HepG2 (cell line): ENCODE measurements at regions not wholly inside any gene's neighbourhood (a gene's known extent, or its start where the extent isn't known, plus 50 kb on each side); places are given as distances from the start of the nearest gene placed in this dataset.

Experiments
- ATAC-seq: fragments of 200-7000 bp; cut with Tn5 transposase; 3 replicates; pipeline ENCODE4 v1.9.1; 2020; ENCODE audit warnings: mild to moderate bottlenecking, moderate library complexity
- BruUV-seq: library from RNA; stranded (reverse); fragments of 400-500 nt; replicated peaks from 2 replicates; lab custom pipeline; 2021; lab: Mats Ljungman, UMichigan
- CTCF ChIA-PET: fragments of 300-600 bp; formaldehyde crosslinking; extraction: SDS; loops from one replicate; lab custom pipeline; 2021; ENCODE audit warnings: low total read pairs, inconsistent platforms, low intra/inter-chr PET ratio; lab: Yijun Ruan, JAX
- POLR2A ChIA-PET: fragments of 350-600 bp; sonication (Branson Sonifier 250); formaldehyde crosslinking; loops from one replicate; lab custom pipeline; 2020; ENCODE audit warnings: antibody characterized with exemption, inconsistent platforms; lab: Yijun Ruan, JAX
- DNase-seq: peaks from one replicate; pipeline ENCODE4 v3.0.0-alpha.2; 2015; ENCODE audit warnings: low spot score
- FAIRE-seq: peaks from 3 replicates; lab custom pipeline; 2011; peaks lifted over from hg19 to GRCh38; lab: Jason Lieb, UNC
- H2AFZ ChIP-seq: one replicate; pipeline ENCODE4 v1.6.1; 2011; ENCODE audit warnings: low read length, inconsistent platforms
- H3K27ac ChIP-seq: fragments of 300-600 bp; 3 replicates; pipeline ENCODE4 v1.8.0; 2011; ENCODE audit warnings: mixed run types, mild to moderate bottlenecking, mixed read lengths, low read length, inconsistent platforms; ENCODE audit not compliant: insufficient read depth; ENCODE audit errors: extremely low read length
- H3K27me3 ChIP-seq, 2 experiments: fragments of 200-600 bp in 1 of 2; 2 replicates in 1 of 2; 3 replicates in 1 of 2; pipeline versions ENCODE4 v1.6.0 to v1.8.0; 2011; ENCODE audit warnings: low read length in 2 of 2, mild to moderate bottlenecking in 2 of 2, moderate library complexity in 2 of 2, inconsistent platforms in 1 of 2; ENCODE audit not compliant: insufficient read depth in 2 of 2, control insufficient read depth in 1 of 2
- H3K36me3 ChIP-seq, 2 experiments: fragments of 200-600 bp in 1 of 2; replicated peaks in 1 of 2; 2 replicates in 1 of 2; 3 replicates in 1 of 2; pipeline versions ENCODE4 v1.5.1 to v1.8.0; 2011; ENCODE audit warnings: low read length in 2 of 2, inconsistent platforms in 1 of 2; ENCODE audit not compliant: insufficient read depth in 2 of 2, control insufficient read depth in 1 of 2
- H3K4me1 ChIP-seq: 2 replicates; pipeline ENCODE4 v1.5.1; 2012; ENCODE audit warnings: low read length, inconsistent platforms; ENCODE audit not compliant: insufficient read depth
- H3K4me2 ChIP-seq: 2 replicates; pipeline ENCODE4 v1.6.0; 2011; ENCODE audit warnings: low read depth, low read length, inconsistent platforms
- H3K4me3 ChIP-seq, 3 experiments: fragments of 200-600 bp in 1 of 3; sonication (generic), shearing (Covaris generic) in 1 of 3; replicated peaks in 1 of 3; 2 replicates each; pipeline ENCODE4 v1.5.1; 2011 to 2016; ENCODE audit warnings: low read length in 3 of 3, inconsistent platforms in 2 of 3, low read depth in 2 of 3, mild to moderate bottlenecking in 2 of 3, control low read depth in 1 of 3, mixed read lengths in 1 of 3; ENCODE audit not compliant: insufficient read depth in 1 of 3
- H3K79me2 ChIP-seq: one replicate; pipeline ENCODE4 v1.6.1; 2011; ENCODE audit warnings: low read length, inconsistent platforms; ENCODE audit not compliant: insufficient read depth
- H3K9ac ChIP-seq: 2 replicates; pipeline ENCODE4 v1.6.0; 2011; ENCODE audit warnings: mild to moderate bottlenecking, low read depth, low read length, inconsistent platforms; ENCODE audit not compliant: insufficient read depth
- H3K9me3 ChIP-seq: 2 replicates; pipeline ENCODE4 v1.5.1; 2012; ENCODE audit warnings: mild to moderate bottlenecking, low read length
- H4K20me1 ChIP-seq: 2 replicates; pipeline ENCODE4 v1.6.0; 2011; ENCODE audit warnings: inconsistent platforms, mild to moderate bottlenecking, low read length, moderate library complexity; ENCODE audit not compliant: insufficient read depth
- ATRX ChIP-seq: sonication (generic); formaldehyde crosslinking; IDR thresholded peaks from 2 replicates; pipeline ENCODE4 v1.4.0; 2020; ENCODE audit warnings: missing genetic modification reagents, borderline replicate concordance
- HMGA1 ChIP-seq: sonication (generic); formaldehyde crosslinking; conservative IDR thresholded peaks from 2 replicates; pipeline ENCODE4 v1.4.0; 2020; ENCODE audit warnings: missing genetic modification reagents
- NONO ChIP-seq, 2 experiments: fragments of 450-650 bp in 1 of 2; sonication (generic) in 1 of 2; formaldehyde crosslinking in 1 of 2; IDR thresholded peaks in 1 of 2; conservative IDR thresholded peaks in 1 of 2; 2 replicates each; pipeline versions ENCODE4 v1.6.1 to v1.8.0; 2017 to 2022; ENCODE audit warnings: mild to moderate bottlenecking in 1 of 2, missing genetic modification reagents in 1 of 2, moderate library complexity in 1 of 2
- PAF1 ChIP-seq: IDR thresholded peaks from 2 replicates; pipeline ENCODE4 v1.6.1; 2016; ENCODE audit warnings: missing genetic modification reagents, missing compliant biosample characterization
- ZNF263 ChIP-seq: sonication (generic); formaldehyde crosslinking; IDR thresholded peaks from 2 replicates; pipeline ENCODE4 v1.4.0; 2020; ENCODE audit warnings: missing genetic modification reagents
- ZNF331 ChIP-seq: sonication (generic); formaldehyde crosslinking; IDR thresholded peaks from 2 replicates; pipeline ENCODE4 v1.4.0; 2020; ENCODE audit warnings: missing genetic modification reagents
- ZNF572 ChIP-seq: sonication (generic); formaldehyde crosslinking; IDR thresholded peaks from 2 replicates; pipeline ENCODE4 v1.5.1; 2020; ENCODE audit warnings: mild to moderate bottlenecking, missing genetic modification reagents
- ZNF782 ChIP-seq: sonication (generic); formaldehyde crosslinking; IDR thresholded peaks from 2 replicates; pipeline ENCODE4 v1.4.0; 2020; ENCODE audit warnings: missing genetic modification reagents, mild to moderate bottlenecking, borderline replicate concordance
- WGBS: methylation state at CpG from one replicate; pipeline ENCODE4 v1.1.6; 2017; ENCODE audit warnings: low lambda C conversion rate; 5-methylcytosine and 5-hydroxymethylcytosine counted together
- in situ Hi-C: cut with HindIII; loops from 2 replicates; pipeline ENCODE4 v1.10.0; 2017; ENCODE audit warnings: low pct_unique_long_range_greater_than_20kb; ENCODE audit not compliant: extremely low pct_ligation_motif_present
- intact Hi-C: fragments of 100-400 bp; cut with micrococcal nuclease; formaldehyde crosslinking; loops from one replicate; pipeline ENCODE4 v1.10.0; 2022; ENCODE audit not compliant: unreplicated experiment
- TF ChIP-seq, protein P1 (sequence below): sonication (generic); formaldehyde crosslinking; IDR thresholded peaks from 2 replicates; pipeline ENCODE4 v1.5.1; 2020; ENCODE audit warnings: mild to moderate bottlenecking, missing genetic modification reagents
- TF ChIP-seq, protein P2 (sequence below): sonication (generic); formaldehyde crosslinking; conservative IDR thresholded peaks from 2 replicates; pipeline ENCODE4 v1.8.1; 2023; ENCODE audit warnings: missing genetic modification reagents
- TF ChIP-seq, protein P3 (sequence below): sonication (generic); formaldehyde crosslinking; IDR thresholded peaks from 2 replicates; pipeline ENCODE4 v1.8.0; 2022; ENCODE audit warnings: mild to moderate bottlenecking, missing genetic modification reagents; ENCODE audit not compliant: insufficient replicate concordance

DNA sequence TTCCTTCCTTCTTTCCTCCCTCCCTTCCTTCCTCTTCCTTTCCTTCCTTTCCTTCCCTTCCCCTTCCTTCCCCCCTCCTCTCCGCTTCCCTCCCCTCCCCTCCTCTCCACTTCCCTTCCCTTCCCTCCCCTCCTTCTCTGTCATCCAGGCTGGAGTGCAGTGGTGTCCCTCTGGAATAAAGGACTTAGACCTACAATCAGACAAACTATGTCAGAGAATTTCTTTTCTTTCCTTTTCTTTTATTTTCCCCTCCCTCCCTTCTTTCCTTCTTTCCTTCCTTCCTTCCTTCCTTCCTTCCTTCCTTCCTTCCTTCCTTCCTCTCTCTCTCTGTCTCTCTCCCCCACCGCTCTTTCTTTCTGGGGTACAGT, 242.2 kb downstream of the GATA3 start (continued):
- TF ChIP-seq NONO (IDR thresholded peaks at IDR 0.05), result no peak
- no peak for TF ChIP-seq NONO (CRISPR knock-in tag; conservative IDR thresholded peaks at IDR 0.05)
- no peak for TF ChIP-seq ZNF263 (CRISPR knock-in tag)
- TF ChIP-seq ZNF572 (CRISPR knock-in tag), result no peak
- TF ChIP-seq HMGA1 (CRISPR knock-in tag), result no peak
- TF ChIP-seq, all 625 proteins: peak for 0

DNA sequence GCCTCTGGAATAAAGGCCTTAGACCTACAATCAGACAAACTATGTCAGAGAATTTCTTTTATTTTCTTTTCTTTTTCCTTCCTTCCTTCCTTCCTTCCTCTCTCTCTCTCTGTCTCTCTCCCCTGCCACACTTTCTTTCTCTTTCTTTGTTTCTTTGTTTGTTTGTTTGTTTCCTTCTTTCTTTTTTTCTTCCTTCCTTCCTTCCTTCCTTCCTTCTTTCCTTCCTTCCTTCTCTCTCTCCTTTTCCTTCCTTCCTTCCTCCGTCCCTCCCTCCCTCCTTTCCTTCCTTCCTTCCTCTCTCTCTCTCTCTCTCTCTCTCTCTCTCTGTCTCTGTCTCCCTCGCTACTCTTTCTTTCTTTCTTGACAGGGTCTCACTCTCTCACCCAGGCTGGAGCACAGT, 242.6 kb downstream of the GATA3 start:
- Histone ChIP-seq H4K20me1 (no peaks in the 10 kb centered on the region), H3K36me3 (no peaks in the 10 kb centered on the region), H3K4me3 (no peak overlapping the region), H2AFZ (no peak overlapping the region), H3K79me2 (no peaks in the 10 kb centered on the region), H3K27me3 (peaks cover 0 to 39% of the 10 kb centered on the region in 2 experiments; a peak in 2 of 5 replicates), H3K9me3 (no peaks in the 10 kb centered on the region), H3K9ac (no peak overlapping the region), H3K4me2 (no peak overlapping the region), H3K27ac (no peak overlapping the region), H3K4me1 (no peaks in the 10 kb centered on the region)
- FAIRE-seq (no peak), ATAC-seq (no peak), DNase-seq (no peak)
- in situ Hi-C loops, result no loop called here
- WGBS, result 20% methylated on average over 2 of the region's 2 CpGs
- ChIA-PET POLR2A (no interaction called here), CTCF (no interaction called here)
- intact Hi-C loops, result no loop called here
- BruUV-seq, result no TSS peak
- TF ChIP-seq ZNF782, result no peak
- no peak for TF ChIP-seq ATRX

DNA sequence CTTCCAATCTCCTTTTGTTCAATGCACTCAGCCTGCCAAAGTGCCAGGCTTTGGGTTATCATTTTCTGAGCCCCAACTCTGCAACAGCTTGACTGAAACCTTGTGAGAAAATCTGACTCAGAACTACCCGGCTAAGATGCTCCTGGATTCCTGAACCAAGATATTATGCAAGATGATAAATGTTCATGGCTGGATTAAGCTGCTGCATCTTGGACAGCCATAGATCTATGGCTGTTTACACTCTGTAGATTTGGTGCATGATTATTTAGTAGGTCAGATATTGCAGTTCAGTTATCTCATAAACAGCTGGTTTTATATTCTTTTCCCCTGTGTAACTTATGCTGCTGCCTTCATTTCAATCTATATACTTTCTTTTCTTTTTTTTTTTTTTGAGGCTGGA, 243.5 kb downstream of the GATA3 start:
- FAIRE-seq, result no peak
- Histone ChIP-seq H3K27me3 (peaks cover 0 to 39% of the 10 kb centered on the region in 2 experiments; a peak in 2 of 5 replicates), H3K9me3 (no peaks in the 10 kb centered on the region), H3K4me2 (no peak overlapping the region), H3K9ac (no peak overlapping the region), H3K79me2 (no peaks in the 10 kb centered on the region), H2AFZ (no peak overlapping the region), H4K20me1 (no peaks in the 10 kb centered on the region), H3K4me3 (no peak overlapping the region), H3K36me3 (no peaks in the 10 kb centered on the region), H3K27ac (no peak overlapping the region), H3K4me1 (no peaks in the 10 kb centered on the region)
- intact Hi-C loops, result no loop called here
- in situ Hi-C loops, result no loop called here
- 0% methylated on average over 1 of the region's 1 CpG for WGBS
- BruUV-seq, result no TSS peak
- ATAC-seq, result no peak
- CTCF ChIA-PET, result no interaction called here
- POLR2A ChIA-PET, result no interaction called here
- no peak for DNase-seq
- TF ChIP-seq, protein P1, sequence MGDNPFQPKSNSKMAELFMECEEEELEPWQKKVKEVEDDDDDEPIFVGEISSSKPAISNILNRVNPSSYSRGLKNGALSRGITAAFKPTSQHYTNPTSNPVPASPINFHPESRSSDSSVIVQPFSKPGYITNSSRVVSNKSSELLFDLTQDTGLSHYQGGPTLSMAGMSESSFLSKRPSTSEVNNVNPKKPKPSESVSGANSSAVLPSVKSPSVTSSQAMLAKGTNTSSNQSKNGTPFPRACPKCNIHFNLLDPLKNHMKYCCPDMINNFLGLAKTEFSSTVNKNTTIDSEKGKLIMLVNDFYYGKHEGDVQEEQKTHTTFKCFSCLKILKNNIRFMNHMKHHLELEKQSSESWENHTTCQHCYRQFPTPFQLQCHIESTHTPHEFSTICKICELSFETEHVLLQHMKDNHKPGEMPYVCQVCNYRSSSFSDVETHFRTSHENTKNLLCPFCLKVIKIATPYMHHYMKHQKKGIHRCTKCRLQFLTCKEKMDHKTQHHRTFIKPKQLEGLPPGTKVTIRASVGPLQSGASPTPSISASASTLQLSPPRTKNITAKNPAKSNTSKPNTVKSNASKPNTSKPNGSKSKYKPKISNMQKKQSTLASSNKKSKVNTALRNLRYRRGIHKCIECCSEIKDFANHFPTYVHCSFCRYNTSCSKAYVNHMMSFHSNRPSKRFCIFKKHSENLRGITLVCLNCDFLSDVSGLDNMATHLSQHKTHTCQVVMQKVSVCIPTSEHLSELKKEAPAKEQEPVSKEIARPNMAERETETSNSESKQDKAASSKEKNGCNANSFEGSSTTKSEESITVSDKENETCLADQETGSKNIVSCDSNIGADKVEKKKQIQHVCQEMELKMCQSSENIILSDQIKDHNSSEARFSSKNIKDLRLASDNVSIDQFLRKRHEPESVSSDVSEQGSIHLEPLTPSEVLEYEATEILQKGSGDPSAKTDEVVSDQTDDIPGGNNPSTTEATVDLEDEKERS (CRISPR knock-in tag), result no peak
- TF ChIP-seq PAF1 (CRISPR knock-in tag) (no peak), ZNF331 (CRISPR knock-in tag) (no peak)
- TF ChIP-seq, protein P2, sequence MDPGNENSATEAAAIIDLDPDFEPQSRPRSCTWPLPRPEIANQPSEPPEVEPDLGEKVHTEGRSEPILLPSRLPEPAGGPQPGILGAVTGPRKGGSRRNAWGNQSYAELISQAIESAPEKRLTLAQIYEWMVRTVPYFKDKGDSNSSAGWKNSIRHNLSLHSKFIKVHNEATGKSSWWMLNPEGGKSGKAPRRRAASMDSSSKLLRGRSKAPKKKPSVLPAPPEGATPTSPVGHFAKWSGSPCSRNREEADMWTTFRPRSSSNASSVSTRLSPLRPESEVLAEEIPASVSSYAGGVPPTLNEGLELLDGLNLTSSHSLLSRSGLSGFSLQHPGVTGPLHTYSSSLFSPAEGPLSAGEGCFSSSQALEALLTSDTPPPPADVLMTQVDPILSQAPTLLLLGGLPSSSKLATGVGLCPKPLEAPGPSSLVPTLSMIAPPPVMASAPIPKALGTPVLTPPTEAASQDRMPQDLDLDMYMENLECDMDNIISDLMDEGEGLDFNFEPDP (CRISPR knock-in tag), result no peak
- TF ChIP-seq, protein P3, sequence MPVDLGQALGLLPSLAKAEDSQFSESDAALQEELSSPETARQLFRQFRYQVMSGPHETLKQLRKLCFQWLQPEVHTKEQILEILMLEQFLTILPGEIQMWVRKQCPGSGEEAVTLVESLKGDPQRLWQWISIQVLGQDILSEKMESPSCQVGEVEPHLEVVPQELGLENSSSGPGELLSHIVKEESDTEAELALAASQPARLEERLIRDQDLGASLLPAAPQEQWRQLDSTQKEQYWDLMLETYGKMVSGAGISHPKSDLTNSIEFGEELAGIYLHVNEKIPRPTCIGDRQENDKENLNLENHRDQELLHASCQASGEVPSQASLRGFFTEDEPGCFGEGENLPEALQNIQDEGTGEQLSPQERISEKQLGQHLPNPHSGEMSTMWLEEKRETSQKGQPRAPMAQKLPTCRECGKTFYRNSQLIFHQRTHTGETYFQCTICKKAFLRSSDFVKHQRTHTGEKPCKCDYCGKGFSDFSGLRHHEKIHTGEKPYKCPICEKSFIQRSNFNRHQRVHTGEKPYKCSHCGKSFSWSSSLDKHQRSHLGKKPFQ (CRISPR knock-in tag), result no peak
